Common myeloid progenitor, CD34-positive (primary cell): ENCODE measurements at regions not wholly inside any gene's neighbourhood (a gene's known extent, or its start where the extent isn't known, plus 50 kb on each side); places are given as distances from the start of the nearest gene placed in this dataset.

ENCODE experiments used
- CTCF ChIA-PET: fragments of 350-600 bp; sonication (Branson Sonifier 250); formaldehyde crosslinking; loops from one replicate; lab custom pipeline; 2021; ENCODE audit warnings: antibody characterized with exemption; lab: Charles Lee
- POLR2A ChIA-PET: fragments of 350-600 bp; sonication (Branson Sonifier 250); formaldehyde crosslinking; loops from one replicate; lab custom pipeline; 2021; ENCODE audit warnings: antibody characterized with exemption; lab: Charles Lee
- DNase-seq, 3 donors: peaks; one replicate each; pipeline versions ENCODE4 v3.0.0 to v3.0.0-alpha.2; 2013
- H3K27ac ChIP-seq, 2 experiments: 1 replicate in 1 of 2; 2 replicates in 1 of 2; pipeline ENCODE4 v1.7.0; 2013; ENCODE audit warnings: inconsistent platforms in 2 of 2, low read length in 2 of 2, mild to moderate bottlenecking in 2 of 2, low read depth in 1 of 2, moderate library complexity in 1 of 2; ENCODE audit not compliant: severe bottlenecking in 2 of 2, insufficient read depth in 1 of 2, poor library complexity in 1 of 2
- H3K27me3 ChIP-seq, 5 experiments: replicated peaks in 2 of 5; 1 replicate in 3 of 5; 2 replicates in 2 of 5; pipeline versions ENCODE4 v1.6.1 to v1.7.0; 2013; ENCODE audit warnings: low read length in 4 of 5, mild to moderate bottlenecking in 2 of 5, moderate library complexity in 2 of 5, inconsistent platforms in 1 of 5; ENCODE audit not compliant: insufficient read depth in 5 of 5, control insufficient read depth in 4 of 5
- H3K36me3 ChIP-seq, 4 experiments: 1 replicate in 2 of 4; 2 replicates in 2 of 4; pipeline versions ENCODE4 v1.6.1 to v1.7.0; 2013; ENCODE audit warnings: low read length in 3 of 4, control low read depth in 1 of 4, mild to moderate bottlenecking in 1 of 4; ENCODE audit not compliant: control insufficient read depth in 4 of 4, insufficient read depth in 4 of 4
- H3K4me1 ChIP-seq, 4 experiments: 1 replicate in 3 of 4; 2 replicates in 1 of 4; pipeline versions ENCODE4 v1.6.1 to v1.7.1; 2013; ENCODE audit warnings: low read length in 3 of 4, mild to moderate bottlenecking in 3 of 4, control low read depth in 1 of 4, inconsistent platforms in 1 of 4, moderate library complexity in 1 of 4; ENCODE audit not compliant: control insufficient read depth in 4 of 4, insufficient read depth in 4 of 4; ENCODE audit errors: control extremely low read depth in 1 of 4
- H3K4me3 ChIP-seq, 7 experiments: 1 replicate in 4 of 7; 2 replicates in 3 of 7; pipeline versions ENCODE4 v1.5.1 to v1.7.0; 2013; ENCODE audit warnings: mild to moderate bottlenecking in 7 of 7, low read length in 6 of 7, moderate library complexity in 6 of 7, inconsistent platforms in 2 of 7, low read depth in 2 of 7, control low read depth in 1 of 7; ENCODE audit not compliant: insufficient read depth in 4 of 7, control insufficient read depth in 1 of 7; ENCODE audit errors: extremely low read depth in 1 of 7
- H3K9me3 ChIP-seq, 5 experiments: 1 replicate in 4 of 5; 2 replicates in 1 of 5; pipeline versions ENCODE4 v1.6.1 to v1.7.1; 2013; ENCODE audit warnings: low read length in 4 of 5, mild to moderate bottlenecking in 2 of 5, inconsistent platforms in 1 of 5, low read depth in 1 of 5, moderate library complexity in 1 of 5; ENCODE audit not compliant: control insufficient read depth in 4 of 5, insufficient read depth in 2 of 5; ENCODE audit errors: control extremely low read depth in 1 of 5
- WGBS: methylation state at CpG from one replicate; pipeline ENCODE4 v1.1.5; 2013; ENCODE audit not compliant: insufficient coverage; 5-methylcytosine and 5-hydroxymethylcytosine counted together

GRCh38 chr12:111063295-111064026 is 143.1 kb upstream of the MYL2 start:
- 98% methylated on average over 13 of the region's 22 CpGs for WGBS
- peaks cover 0 to 4% (median 0%) of the 10 kb centered on the region in 5 experiments for H3K9me3 ChIP-seq
- ChIA-PET CTCF (no interaction called here), POLR2A (no interaction called here)
- no peaks in the 10 kb centered on the region for H3K27me3 ChIP-seq
- H3K4me3 ChIP-seq = no peak overlapping the region
- peaks cover 0 to 3% (median under 1%) of the 10 kb centered on the region in 4 experiments for H3K4me1 ChIP-seq
- DNase-seq = no peak
- no peak overlapping the region for H3K27ac ChIP-seq
- no peaks in the 10 kb centered on the region for H3K36me3 ChIP-seq

GRCh38 chr12:111057701-111058425 is 137.5 kb upstream of the MYL2 start:
- WGBS = 93% methylated on average over 5 of the region's 7 CpGs
- no peak for DNase-seq
- Histone ChIP-seq H3K4me3 (peak overlapping the region in 1 of 7 experiments; percentile 21), H3K36me3 (no peaks in the 10 kb centered on the region), H3K27ac (no peak overlapping the region), H3K9me3 (no peaks in the 10 kb centered on the region), H3K27me3 (no peaks in the 10 kb centered on the region), H3K4me1 (peaks cover 0 to 23% (median 13%) of the 10 kb centered on the region in 4 experiments)
- CTCF ChIA-PET = no interaction called here
- POLR2A ChIA-PET = interaction anchor here (0.7 kb wide), 1 partner anchor 72 kb away, joined by 3 read pairs; no protein-coding TSS in a partner anchor

DNA sequence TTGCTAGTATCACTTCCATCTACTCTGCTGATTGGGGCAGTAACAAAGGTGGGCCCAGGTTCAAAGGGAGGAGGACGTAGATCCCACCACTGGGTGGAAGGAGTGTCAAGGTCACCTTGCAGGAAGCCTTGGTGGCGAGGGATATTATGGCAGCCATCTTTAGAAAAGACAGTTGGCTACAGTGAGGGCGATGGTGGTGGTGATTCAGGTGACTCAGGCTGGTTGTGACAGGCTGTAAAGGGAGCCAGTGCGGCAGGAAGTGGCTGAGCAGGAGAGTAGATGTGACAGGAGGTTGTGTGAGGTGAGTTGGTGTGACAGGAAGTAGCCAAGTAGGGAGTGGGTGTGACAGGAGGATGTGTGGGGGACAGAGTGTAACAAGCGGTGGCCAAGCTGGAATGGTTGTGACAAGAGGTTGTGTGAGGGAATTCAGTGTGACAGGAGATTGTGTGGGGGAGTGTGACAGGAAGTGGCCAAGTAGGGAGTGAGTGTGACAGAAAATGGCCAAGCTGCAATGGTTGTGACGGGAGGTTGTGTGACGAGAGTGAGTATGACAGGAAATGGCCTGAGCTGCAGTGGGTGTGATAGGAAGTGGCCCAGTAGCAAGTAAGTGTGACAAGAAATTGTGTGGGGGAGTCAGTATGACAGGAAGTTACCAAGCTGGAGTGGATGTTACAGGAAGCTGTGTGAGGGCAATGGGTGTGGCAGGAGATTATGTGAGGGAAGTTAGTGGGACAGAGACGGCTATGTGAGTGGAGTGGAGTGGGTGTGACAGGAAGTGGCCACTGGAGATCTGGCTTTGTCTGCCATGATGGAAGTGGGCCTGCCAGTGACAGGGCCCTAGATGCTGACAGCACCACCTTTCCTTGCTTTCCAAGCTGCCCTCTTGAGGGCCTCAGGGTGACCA is 136.5 kb upstream of the MYL2 start:
- Histone ChIP-seq H3K4me3 (peak overlapping the region in 1 of 7 experiments; percentile 21), H3K9me3 (no peaks in the 10 kb centered on the region), H3K4me1 (peaks cover 0 to 23% (median 13%) of the 10 kb centered on the region in 4 experiments), H3K27ac (no peak overlapping the region), H3K27me3 (no peaks in the 10 kb centered on the region), H3K36me3 (no peaks in the 10 kb centered on the region)
- POLR2A ChIA-PET = interaction anchor here (0.7 kb wide), 1 partner anchor 71 kb away, joined by 3 read pairs; no protein-coding TSS in a partner anchor
- peak in 2 of 3 donors; percentile 53 to 69 for DNase-seq
- WGBS = 50% methylated on average over 7 of the region's 8 CpGs
- CTCF ChIA-PET = no interaction called here

DNA sequence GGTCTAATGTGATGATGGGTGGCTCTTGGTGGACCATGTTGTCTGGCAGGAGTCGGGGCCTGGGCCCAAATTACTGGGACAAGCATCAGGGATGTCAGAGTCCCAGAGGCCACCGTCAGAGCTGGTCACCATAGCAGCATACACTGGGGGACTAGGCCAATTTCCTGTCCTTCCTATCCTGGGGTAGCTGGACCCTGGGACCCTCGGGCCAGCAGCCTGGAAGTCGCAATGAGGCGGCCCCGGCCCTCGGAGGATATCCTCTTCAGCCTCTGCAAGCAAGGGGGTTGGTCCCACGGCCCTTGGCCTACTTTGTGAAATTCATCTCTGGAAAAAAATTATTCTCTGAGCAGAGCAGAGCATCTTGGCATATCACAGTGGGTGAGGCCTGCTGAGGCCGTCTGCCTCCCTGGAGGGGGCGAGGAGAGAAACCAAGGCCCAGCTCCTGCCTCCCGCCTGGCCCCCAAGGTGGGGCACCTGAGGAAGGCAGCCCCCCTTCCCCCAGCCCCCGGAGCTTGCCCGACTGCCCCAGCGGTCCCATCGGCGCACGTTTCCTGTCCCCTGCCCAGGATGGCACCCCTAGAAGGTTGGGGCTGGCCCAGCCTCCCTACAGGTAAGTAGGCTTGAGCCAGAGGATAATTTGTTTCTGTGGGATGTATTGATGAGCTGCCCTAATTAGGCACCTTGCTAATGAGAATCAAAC is 135.0 kb upstream of the MYL2 start:
- H3K4me3 ChIP-seq = no peak overlapping the region
- ChIA-PET CTCF (no interaction called here), POLR2A (no interaction called here)
- H3K4me1 ChIP-seq = peaks cover 0 to 21% (median 13%) of the 10 kb centered on the region in 4 experiments
- WGBS = 97% methylated on average over 11 of the region's 17 CpGs
- H3K9me3 ChIP-seq = no peaks in the 10 kb centered on the region
- H3K27ac ChIP-seq = no peak overlapping the region
- H3K27me3 ChIP-seq = no peaks in the 10 kb centered on the region
- no peaks in the 10 kb centered on the region for H3K36me3 ChIP-seq
- DNase-seq = no peak

DNA sequence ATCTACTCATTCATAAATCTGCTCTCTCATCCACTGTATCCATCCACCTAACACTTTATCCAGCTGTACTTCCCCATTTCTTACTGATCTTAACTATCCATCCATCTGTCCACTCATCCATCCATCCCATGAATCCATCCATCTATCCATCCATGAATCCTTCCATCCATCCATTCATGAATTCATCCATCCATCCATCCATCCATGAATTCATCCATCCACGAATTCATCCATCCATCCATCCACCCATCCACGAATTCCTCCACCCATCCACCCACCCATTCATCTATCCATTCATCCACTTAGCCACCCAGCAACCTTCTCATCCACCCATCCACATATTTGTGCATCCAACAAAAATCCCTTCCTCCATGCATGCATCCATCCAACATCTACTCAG is 128.6 kb upstream of the MYL2 start:
- ChIA-PET CTCF (interaction anchor here (1.5 kb wide), 1 partner anchor 11 kb away, joined by 3 read pairs; no protein-coding TSS in a partner anchor), POLR2A (no interaction called here)
- 90% methylated on average over 2 of the region's 2 CpGs for WGBS
- Histone ChIP-seq H3K27ac (no peak overlapping the region), H3K27me3 (peaks cover 0 to 4% (median 0%) of the 10 kb centered on the region in 5 experiments), H3K9me3 (no peaks in the 10 kb centered on the region), H3K36me3 (no peaks in the 10 kb centered on the region), H3K4me3 (no peak overlapping the region), H3K4me1 (no peaks in the 10 kb centered on the region)
- no peak for DNase-seq

DNA sequence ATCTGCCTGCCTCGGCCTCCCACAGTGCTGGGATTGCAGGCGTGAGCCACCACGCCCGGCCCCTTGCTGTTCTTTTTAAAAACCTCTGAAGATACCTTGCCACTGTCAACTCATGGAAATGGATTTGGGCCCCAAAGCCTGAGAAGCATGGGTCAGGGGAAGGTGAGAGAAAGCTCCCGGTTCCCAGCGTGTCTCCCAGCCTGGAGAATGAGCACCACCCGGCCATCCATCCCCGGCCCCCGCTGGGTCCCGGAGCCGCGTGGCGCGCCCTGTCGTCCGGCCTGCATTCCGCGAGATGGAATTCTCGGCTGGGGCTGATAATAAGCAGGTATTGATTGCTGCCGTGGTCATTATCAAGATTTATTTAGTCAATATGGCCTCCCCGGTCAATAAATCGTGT is 126.5 kb upstream of the MYL2 start:
- no peaks in the 10 kb centered on the region for H3K9me3 ChIP-seq
- H3K36me3 ChIP-seq = no peaks in the 10 kb centered on the region
- peaks cover 0 to 4% (median 0%) of the 10 kb centered on the region in 5 experiments for H3K27me3 ChIP-seq
- H3K27ac ChIP-seq = no peak overlapping the region
- no peaks in the 10 kb centered on the region for H3K4me1 ChIP-seq
- POLR2A ChIA-PET = no interaction called here
- DNase-seq = no peak
- WGBS = 96% methylated on average over 22 of the region's 22 CpGs
- CTCF ChIA-PET = no interaction called here
- H3K4me3 ChIP-seq = no peak overlapping the region
